CD4-positive, alpha-beta T cell (primary cell): ENCODE measurements at regions not wholly inside any gene's neighbourhood (a gene's known extent, or its start where the extent isn't known, plus 50 kb on each side); places are given as distances from the start of the nearest gene placed in this dataset.

Source experiments
- ATAC-seq: fragments of 200-7000 bp; cut with Tn5 transposase; one replicate; pipeline ENCODE4 v1.10.0; 2022; ENCODE audit warnings: mild to moderate bottlenecking; ENCODE audit not compliant: poor library complexity
- CTCF ChIA-PET: fragments of 350-600 bp; sonication (Branson Sonifier 250); formaldehyde crosslinking; loops from one replicate; lab custom pipeline; 2021; ENCODE audit warnings: antibody characterized with exemption, inconsistent platforms; lab: Charles Lee
- POLR2A ChIA-PET: fragments of 350-600 bp; sonication (Branson Sonifier 250); formaldehyde crosslinking; loops from one replicate; lab custom pipeline; 2021; ENCODE audit warnings: antibody characterized with exemption, inconsistent platforms; lab: Charles Lee
- DNase-seq, 14 experiments: peaks; one replicate each; pipeline ENCODE4 v3.0.0-alpha.2; 2013 to 2020; ENCODE audit warnings: mixed read lengths in 2 of 14
- H3K27ac ChIP-seq, 2 donors: one replicate each; pipeline versions ENCODE4 v1.5.1 to v1.7.0; 2013; ENCODE audit warnings: low read length in 2 of 2, low read depth in 1 of 2, mild to moderate bottlenecking in 1 of 2
- H3K27me3 ChIP-seq, 2 experiments: 1 replicate in 1 of 2; 2 replicates in 1 of 2; pipeline versions ENCODE4 v1.6.1 to v1.7.0; 2013; ENCODE audit warnings: low read length in 2 of 2, control low read depth in 1 of 2, mild to moderate bottlenecking in 1 of 2, moderate library complexity in 1 of 2; ENCODE audit not compliant: insufficient read depth in 2 of 2, control insufficient read depth in 1 of 2
- H3K36me3 ChIP-seq: one replicate; pipeline ENCODE4 v1.6.1; 2013; ENCODE audit warnings: low read length, control low read depth; ENCODE audit not compliant: insufficient read depth
- H3K4me1 ChIP-seq: one replicate; pipeline ENCODE4 v1.6.1; 2013; ENCODE audit warnings: low read length, control low read depth; ENCODE audit not compliant: insufficient read depth
- H3K4me3 ChIP-seq: one replicate; pipeline ENCODE4 v1.5.1; 2013; ENCODE audit warnings: mild to moderate bottlenecking, low read length, moderate library complexity
- H3K9me3 ChIP-seq, 2 experiments: 1 replicate in 1 of 2; 2 replicates in 1 of 2; pipeline versions ENCODE4 v1.6.1 to v1.7.0; 2013; ENCODE audit warnings: low read length in 2 of 2, mild to moderate bottlenecking in 2 of 2, control low read depth in 1 of 2, moderate library complexity in 1 of 2; ENCODE audit not compliant: control insufficient read depth in 1 of 2, insufficient read depth in 1 of 2
- H3K27ac Mint-ChIP-seq: one replicate; pipeline ENCODE4 v1.8.0; 2020; ENCODE audit warnings: mixed read lengths
- H3K27me3 Mint-ChIP-seq: one replicate; pipeline ENCODE4 v1.8.0; 2021; ENCODE audit warnings: mixed read lengths
- H3K36me3 Mint-ChIP-seq: one replicate; pipeline ENCODE4 v1.8.0; 2021; ENCODE audit warnings: low read depth, mixed read lengths
- H3K4me1 Mint-ChIP-seq: one replicate; pipeline ENCODE4 v1.8.0; 2021; ENCODE audit warnings: low read depth, mixed read lengths
- H3K4me3 Mint-ChIP-seq: one replicate; pipeline ENCODE4 v1.8.0; 2020; ENCODE audit warnings: mild to moderate bottlenecking, mixed read lengths
- H3K9me3 Mint-ChIP-seq: one replicate; pipeline ENCODE4 v1.8.0; 2020; ENCODE audit warnings: mixed read lengths
- CTCF ChIP-seq: fragments of 200-600 bp; IDR thresholded peaks from one replicate; pipeline ENCODE4 v1.8.0; 2022; ENCODE audit warnings: antibody characterized with exemption, mild to moderate bottlenecking
- intact Hi-C, 2 experiments: fragments of 100-400 bp; cut with DNase I in 1 of 2; cut with micrococcal nuclease in 1 of 2; formaldehyde crosslinking; loops; one replicate each; pipeline versions ENCODE4 v1.15.1 to v1.9.0; 2023 to 2025; cut with DNase I, micrococcal nuclease

DNA sequence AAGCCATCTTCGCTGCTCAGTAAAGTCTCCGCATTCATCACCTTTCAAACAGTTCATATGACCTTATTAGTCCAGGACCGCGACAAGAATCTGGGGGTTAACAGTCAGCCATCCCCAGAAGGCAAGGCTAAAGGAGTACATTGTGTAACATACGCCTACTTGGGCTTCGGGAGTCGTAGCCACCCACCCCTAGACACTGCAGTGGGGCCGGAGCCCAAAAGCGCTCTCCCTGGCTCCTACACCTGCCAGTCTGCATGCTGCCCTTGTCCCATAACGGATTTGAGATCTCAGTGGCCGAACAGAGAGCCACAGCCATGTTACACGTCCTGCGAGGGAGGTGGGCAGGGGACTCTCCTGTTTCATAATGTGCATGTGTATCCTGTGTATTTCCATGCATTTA lies 1405.5 kb downstream of the GRIK2 start:
- no peak for TF ChIP-seq CTCF
- Mint-ChIP-seq H3K4me1 (no peaks in the 10 kb centered on the region), H3K9me3 (peaks cover 5% of the 10 kb centered on the region), H3K36me3 (no peaks in the 10 kb centered on the region), H3K27me3 (no peaks in the 10 kb centered on the region), H3K27ac (no peak overlapping the region), H3K4me3 (no peak overlapping the region)
- DNase-seq (no peak), ATAC-seq (no peak)
- no peaks in the 10 kb centered on the region for H3K4me1 ChIP-seq
- intact Hi-C loops: no loop called here
- H3K27ac ChIP-seq: no peak overlapping the region
- no peaks in the 10 kb centered on the region for H3K27me3 ChIP-seq
- no peaks in the 10 kb centered on the region for H3K36me3 ChIP-seq
- H3K9me3 ChIP-seq: peaks cover 0 to 13% of the 10 kb centered on the region in 2 experiments
- CTCF ChIA-PET: no interaction called here
- POLR2A ChIA-PET: no interaction called here
- no peak overlapping the region for H3K4me3 ChIP-seq

DNA sequence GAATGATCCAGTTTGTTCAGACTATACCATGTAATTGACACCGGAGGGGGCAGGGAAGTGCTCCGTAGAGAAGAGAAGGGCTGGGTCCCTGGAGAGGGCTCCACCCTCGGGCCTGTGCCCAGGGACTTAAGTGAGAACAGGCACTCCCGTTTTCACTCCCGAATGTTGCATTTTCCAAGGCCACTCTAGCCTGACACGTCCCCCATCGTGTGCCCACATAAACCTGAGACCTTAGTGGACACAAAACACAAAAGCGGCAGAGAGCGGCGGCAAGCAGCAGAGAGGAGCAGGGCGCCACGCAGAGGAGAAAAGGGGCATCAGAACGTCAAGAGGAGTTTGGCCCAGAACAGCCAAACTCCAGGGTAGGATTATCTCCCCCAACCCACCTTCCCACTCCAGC lies 1405.1 kb downstream of the GRIK2 start:
- TF ChIP-seq CTCF: no peak
- CTCF ChIA-PET: no interaction called here
- Histone ChIP-seq H3K9me3 (peaks cover 0 to 13% of the 10 kb centered on the region in 2 experiments), H3K27ac (no peak overlapping the region), H3K27me3 (no peaks in the 10 kb centered on the region), H3K4me1 (no peaks in the 10 kb centered on the region), H3K36me3 (no peaks in the 10 kb centered on the region), H3K4me3 (no peak overlapping the region)
- DNase-seq: no peak
- intact Hi-C loops: no loop called here
- ATAC-seq: no peak
- no peak overlapping the region for H3K4me3 Mint-ChIP-seq
- POLR2A ChIA-PET: no interaction called here
- peaks cover 5% of the 10 kb centered on the region for H3K9me3 Mint-ChIP-seq
- H3K4me1 Mint-ChIP-seq: no peaks in the 10 kb centered on the region
- no peaks in the 10 kb centered on the region for H3K36me3 Mint-ChIP-seq
- H3K27me3 Mint-ChIP-seq: no peaks in the 10 kb centered on the region
- H3K27ac Mint-ChIP-seq: no peak overlapping the region

DNA sequence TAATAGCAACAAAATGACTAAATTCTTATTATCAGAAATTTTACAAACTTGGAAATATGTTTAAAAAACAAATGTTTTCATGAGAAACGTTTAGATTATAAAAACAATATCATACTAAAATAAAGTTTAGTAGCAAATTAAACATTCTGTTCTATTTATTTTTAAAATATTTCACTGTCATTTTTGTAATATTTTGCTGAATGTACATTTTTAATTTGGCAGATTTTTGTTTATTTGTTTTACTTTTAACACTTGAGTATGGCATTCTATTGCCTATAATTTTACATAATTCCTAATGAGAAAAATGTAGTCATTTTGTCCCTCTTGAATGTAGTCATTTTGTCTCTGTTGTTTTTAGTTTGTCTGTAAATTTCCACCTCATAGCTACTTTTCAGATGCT lies 1400.2 kb downstream of the GRIK2 start:
- no peak for TF ChIP-seq CTCF
- no peaks in the 10 kb centered on the region for H3K27me3 ChIP-seq
- Mint-ChIP-seq H3K27ac (no peak overlapping the region), H3K4me1 (no peaks in the 10 kb centered on the region), H3K4me3 (no peak overlapping the region), H3K9me3 (peaks cover 5% of the 10 kb centered on the region), H3K36me3 (no peaks in the 10 kb centered on the region), H3K27me3 (no peaks in the 10 kb centered on the region)
- H3K27ac ChIP-seq: no peak overlapping the region
- H3K4me1 ChIP-seq: no peaks in the 10 kb centered on the region
- intact Hi-C loops: no loop called here
- DNase-seq (no peak), ATAC-seq (no peak)
- ChIA-PET CTCF (no interaction called here), POLR2A (no interaction called here)
- peaks cover 0 to 3% of the 10 kb centered on the region in 2 experiments for H3K9me3 ChIP-seq
- no peak overlapping the region for H3K4me3 ChIP-seq
- H3K36me3 ChIP-seq: no peaks in the 10 kb centered on the region
